ENCODE measurements at regions not wholly inside any gene's neighbourhood (a gene's known extent, or its start where the extent isn't known, plus 50 kb on each side); places are given as distances from the start of the nearest gene placed in this dataset.

DNA sequence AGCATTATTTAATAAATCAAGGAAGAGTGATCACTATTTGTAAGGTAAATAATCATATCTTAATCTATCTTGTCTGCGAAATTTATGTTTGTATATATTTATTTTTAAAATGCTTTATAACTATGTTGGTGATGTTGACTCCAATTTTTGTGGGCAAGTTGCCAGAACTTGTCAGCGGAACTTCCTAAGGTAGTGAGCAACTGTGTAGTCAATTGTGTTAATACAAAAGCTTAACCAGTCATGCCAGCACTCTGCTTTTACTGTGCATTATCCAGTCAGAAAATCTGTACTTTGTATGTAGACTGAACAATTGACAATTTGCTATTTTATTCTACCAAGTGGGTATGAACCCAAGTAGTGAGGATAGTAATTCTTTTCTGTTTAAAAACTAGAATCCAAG, 61.9 kb upstream of the RND3 start:
- Mint-ChIP-seq H3K4me1 (no peaks in the 10 kb centered on the region), H3K36me3 (no peaks in the 10 kb centered on the region), H3K9me3 (no peaks in the 10 kb centered on the region), H3K27me3 (no peaks in the 10 kb centered on the region), H3K4me3 (no peak overlapping the region), H3K27ac (no peak overlapping the region)
- Histone ChIP-seq H3K27ac (ENCODE audit: low read depth, low read length) (no peak overlapping the region), H3K9me3 (ENCODE audit: control insufficient read depth in 2 of 3, low read length in 3 of 3) (no peaks in the 10 kb centered on the region), H3K36me3 (ENCODE audit: control insufficient read depth in 2 of 3, insufficient read depth in 3 of 3, low read length in 3 of 3) (no peaks in the 10 kb centered on the region), H3K27me3 (ENCODE audit: control insufficient read depth in 2 of 2, insufficient read depth in 2 of 2, low read length in 2 of 2) (no peaks in the 10 kb centered on the region), H3K4me3 (ENCODE audit: low read length) (no peak overlapping the region), H3K4me1 (ENCODE audit: control insufficient read depth in 2 of 2, insufficient read depth in 2 of 2, low read length in 2 of 2) (no peaks in the 10 kb centered on the region)
- ChIA-PET CTCF (no interaction called here), POLR2A (no interaction called here)
- no peak for DNase-seq
- no peak for ATAC-seq
- intact Hi-C loops (cut with micrococcal nuclease): no loop called here

- Mint-ChIP-seq H3K4me1 (no peaks in the 10 kb centered on the region), H3K27ac (no peak overlapping the region), H3K9me3 (no peaks in the 10 kb centered on the region), H3K36me3 (no peaks in the 10 kb centered on the region), H3K27me3 (no peaks in the 10 kb centered on the region), H3K4me3 (no peak overlapping the region)
- Histone ChIP-seq H3K36me3 (ENCODE audit: control insufficient read depth in 2 of 3, insufficient read depth in 3 of 3, low read length in 3 of 3) (no peaks in the 10 kb centered on the region), H3K4me1 (ENCODE audit: control insufficient read depth in 2 of 2, insufficient read depth in 2 of 2, low read length in 2 of 2) (no peaks in the 10 kb centered on the region), H3K27ac (ENCODE audit: low read depth, low read length) (no peak overlapping the region), H3K9me3 (ENCODE audit: control insufficient read depth in 2 of 3, low read length in 3 of 3) (no peaks in the 10 kb centered on the region), H3K4me3 (ENCODE audit: low read length) (no peak overlapping the region), H3K27me3 (ENCODE audit: control insufficient read depth in 2 of 2, insufficient read depth in 2 of 2, low read length in 2 of 2) (no peaks in the 10 kb centered on the region)
- intact Hi-C loops (cut with micrococcal nuclease): no loop called here
- ATAC-seq (no peak), DNase-seq (no peak)
- ChIA-PET CTCF (no interaction called here), POLR2A (no interaction called here)
Measured at GRCh38 chr2:150548527-150548926, 61.1 kb upstream of the RND3 start.

DNA sequence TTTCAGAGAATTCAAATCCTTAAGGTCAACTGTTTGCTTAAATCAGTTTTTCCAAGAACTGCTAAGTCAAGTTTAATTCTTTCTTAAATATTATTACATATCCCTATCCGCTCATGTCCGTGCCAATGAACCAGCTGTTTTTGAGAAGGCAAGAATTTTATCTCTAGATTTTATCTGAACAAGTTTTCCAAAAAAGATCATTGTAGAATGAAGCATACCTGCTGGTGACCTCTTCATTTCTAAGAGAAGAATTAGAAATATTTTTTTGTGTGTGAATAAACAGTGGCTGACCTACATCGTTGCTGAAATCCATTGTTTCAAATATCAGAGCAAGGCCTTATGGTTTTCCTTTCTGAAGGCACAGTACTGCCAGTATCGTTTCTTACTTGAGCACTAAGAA, 58.4 kb upstream of the RND3 start:
- Histone ChIP-seq H3K4me1 (ENCODE audit: control insufficient read depth in 2 of 2, insufficient read depth in 2 of 2, low read length in 2 of 2) (no peaks in the 10 kb centered on the region), H3K27ac (ENCODE audit: low read depth, low read length) (no peak overlapping the region), H3K36me3 (ENCODE audit: control insufficient read depth in 2 of 3, insufficient read depth in 3 of 3, low read length in 3 of 3) (no peaks in the 10 kb centered on the region), H3K27me3 (ENCODE audit: control insufficient read depth in 2 of 2, insufficient read depth in 2 of 2, low read length in 2 of 2) (no peaks in the 10 kb centered on the region), H3K9me3 (ENCODE audit: control insufficient read depth in 2 of 3, low read length in 3 of 3) (no peaks in the 10 kb centered on the region), H3K4me3 (ENCODE audit: low read length) (no peak overlapping the region)
- CTCF ChIA-PET: no interaction called here
- no peak overlapping the region for H3K27ac Mint-ChIP-seq
- intact Hi-C loops (cut with micrococcal nuclease): no loop called here
- no peak overlapping the region for H3K4me3 Mint-ChIP-seq
- no peaks in the 10 kb centered on the region for H3K4me1 Mint-ChIP-seq
- no peak for DNase-seq
- peaks cover 0 to 4% (median 0%) of the 10 kb centered on the region in 5 donors for H3K27me3 Mint-ChIP-seq
- peaks cover 0 to 3% (median 0%) of the 10 kb centered on the region in 11 donors for H3K9me3 Mint-ChIP-seq
- ATAC-seq: no peak
- POLR2A ChIA-PET: no interaction called here
- no peaks in the 10 kb centered on the region for H3K36me3 Mint-ChIP-seq

- H3K4me3 ChIP-seq (ENCODE audit: low read length): no peak overlapping the region
- H3K9me3 ChIP-seq (ENCODE audit: control insufficient read depth in 2 of 3, low read length in 3 of 3): no peaks in the 10 kb centered on the region
- Mint-ChIP-seq H3K9me3 (peaks cover 0 to 5% (median 0%) of the 10 kb centered on the region in 11 donors), H3K36me3 (no peaks in the 10 kb centered on the region), H3K27me3 (peaks cover 0 to 9% (median 0%) of the 10 kb centered on the region in 5 donors), H3K27ac (no peak overlapping the region), H3K4me1 (no peaks in the 10 kb centered on the region), H3K4me3 (no peak overlapping the region)
- H3K27me3 ChIP-seq (ENCODE audit: control insufficient read depth in 2 of 2, insufficient read depth in 2 of 2, low read length in 2 of 2): no peaks in the 10 kb centered on the region
- ChIA-PET POLR2A (no interaction called here), CTCF (no interaction called here)
- H3K36me3 ChIP-seq (ENCODE audit: control insufficient read depth in 2 of 3, insufficient read depth in 3 of 3, low read length in 3 of 3): no peaks in the 10 kb centered on the region
- no peaks in the 10 kb centered on the region for H3K4me1 ChIP-seq (ENCODE audit: control insufficient read depth in 2 of 2, insufficient read depth in 2 of 2, low read length in 2 of 2)
- intact Hi-C loops (cut with micrococcal nuclease): no loop called here
- H3K27ac ChIP-seq (ENCODE audit: low read depth, low read length): no peak overlapping the region
- ATAC-seq: no peak
- DNase-seq: no peak
Measured at GRCh38 chr2:150544731-150545130, 57.3 kb upstream of the RND3 start.

DNA sequence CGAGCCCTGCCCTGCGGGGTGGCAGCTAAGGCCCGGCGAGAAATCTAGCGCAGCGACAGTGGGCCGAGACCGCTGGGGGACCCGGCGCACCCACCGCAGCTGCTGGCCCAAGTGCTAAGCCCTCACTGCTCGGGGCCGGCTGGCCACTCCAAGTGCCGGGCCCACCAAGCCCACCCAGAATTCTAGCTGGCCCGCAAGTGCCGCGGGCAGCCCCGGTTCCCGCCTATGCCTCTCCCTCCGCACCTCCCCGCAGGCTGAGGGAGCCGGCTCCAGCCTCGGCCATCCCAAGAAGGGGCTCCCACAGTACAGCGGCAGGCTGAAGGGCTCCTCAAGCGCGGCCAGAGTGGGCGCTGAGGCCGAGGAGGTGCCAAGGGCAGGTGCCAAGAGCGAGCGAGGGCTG, 55.2 kb upstream of the RND3 start:
- no peak for DNase-seq
- POLR2A ChIA-PET: no interaction called here
- Mint-ChIP-seq H3K27ac (no peak overlapping the region), H3K27me3 (peaks cover 0 to 9% (median 0%) of the 10 kb centered on the region in 5 donors), H3K4me1 (no peaks in the 10 kb centered on the region), H3K36me3 (no peaks in the 10 kb centered on the region), H3K4me3 (no peak overlapping the region), H3K9me3 (peaks cover 0 to 9% (median 2%) of the 10 kb centered on the region in 11 donors)
- Histone ChIP-seq H3K27ac (ENCODE audit: low read depth, low read length) (no peak overlapping the region), H3K27me3 (ENCODE audit: control insufficient read depth in 2 of 2, insufficient read depth in 2 of 2, low read length in 2 of 2) (no peaks in the 10 kb centered on the region), H3K36me3 (ENCODE audit: control insufficient read depth in 2 of 3, insufficient read depth in 3 of 3, low read length in 3 of 3) (no peaks in the 10 kb centered on the region), H3K9me3 (ENCODE audit: control insufficient read depth in 2 of 3, low read length in 3 of 3) (no peaks in the 10 kb centered on the region), H3K4me3 (ENCODE audit: low read length) (no peak overlapping the region), H3K4me1 (ENCODE audit: control insufficient read depth in 2 of 2, insufficient read depth in 2 of 2, low read length in 2 of 2) (no peaks in the 10 kb centered on the region)
- intact Hi-C loops (cut with micrococcal nuclease): no loop called here
- no peak for ATAC-seq
- CTCF ChIA-PET: no interaction called here

- no peaks in the 10 kb centered on the region for H3K4me1 ChIP-seq (ENCODE audit: control insufficient read depth in 2 of 2, insufficient read depth in 2 of 2, low read length in 2 of 2)
- H3K4me3 Mint-ChIP-seq: no peak overlapping the region
- POLR2A ChIA-PET: no interaction called here
- H3K27me3 ChIP-seq (ENCODE audit: control insufficient read depth in 2 of 2, insufficient read depth in 2 of 2, low read length in 2 of 2): no peaks in the 10 kb centered on the region
- intact Hi-C loops (cut with micrococcal nuclease): no loop called here
- no peak overlapping the region for H3K27ac ChIP-seq (ENCODE audit: low read depth, low read length)
- H3K9me3 Mint-ChIP-seq: peaks cover 0 to 9% (median 2%) of the 10 kb centered on the region in 11 donors
- peaks cover 0 to 9% (median 0%) of the 10 kb centered on the region in 5 donors for H3K27me3 Mint-ChIP-seq
- no peak for ATAC-seq
- no peak overlapping the region for H3K27ac Mint-ChIP-seq
- H3K4me1 Mint-ChIP-seq: no peaks in the 10 kb centered on the region
- no peaks in the 10 kb centered on the region for H3K36me3 Mint-ChIP-seq
- no peaks in the 10 kb centered on the region for H3K36me3 ChIP-seq (ENCODE audit: control insufficient read depth in 2 of 3, insufficient read depth in 3 of 3, low read length in 3 of 3)
- no peaks in the 10 kb centered on the region for H3K9me3 ChIP-seq (ENCODE audit: control insufficient read depth in 2 of 3, low read length in 3 of 3)
- no peak overlapping the region for H3K4me3 ChIP-seq (ENCODE audit: low read length)
- no peak for DNase-seq
- CTCF ChIA-PET: no interaction called here
Measured at GRCh38 chr2:150542172-150542571, 54.7 kb upstream of the RND3 start.

DNA sequence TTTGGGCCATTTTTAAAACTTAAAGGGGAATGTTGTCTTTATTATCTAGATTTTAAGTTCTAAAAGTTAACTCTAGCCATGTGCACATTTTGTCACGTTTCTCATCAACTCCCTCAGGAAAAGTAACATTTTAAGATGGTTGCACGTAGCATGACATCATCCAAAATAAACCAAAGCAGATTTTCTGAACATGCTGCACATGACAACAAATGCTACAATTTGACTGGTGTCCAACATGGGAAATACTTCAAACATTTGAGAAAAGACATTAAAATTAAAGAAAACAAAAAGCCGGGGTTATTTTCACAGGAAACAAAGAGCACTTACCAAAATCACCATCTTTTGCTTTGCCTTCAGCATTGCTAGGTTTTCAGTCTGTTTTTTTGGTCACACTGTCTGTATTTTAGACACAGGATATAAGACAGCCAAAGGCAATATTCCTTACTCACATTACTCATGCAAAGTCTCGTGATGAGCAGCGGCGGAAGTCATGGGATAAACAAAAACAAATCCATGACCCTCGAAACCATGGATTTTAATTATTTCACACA, 51.3 kb upstream of the RND3 start:
- H3K27me3 ChIP-seq (ENCODE audit: control insufficient read depth in 2 of 2, insufficient read depth in 2 of 2, low read length in 2 of 2): no peaks in the 10 kb centered on the region
- ATAC-seq (no peak), DNase-seq (no peak)
- no peak overlapping the region for H3K4me3 Mint-ChIP-seq
- H3K36me3 Mint-ChIP-seq: no peaks in the 10 kb centered on the region
- H3K27me3 Mint-ChIP-seq: peaks cover 0 to 9% (median 0%) of the 10 kb centered on the region in 5 donors
- no peaks in the 10 kb centered on the region for H3K4me1 Mint-ChIP-seq
- no peaks in the 10 kb centered on the region for H3K36me3 ChIP-seq (ENCODE audit: control insufficient read depth in 2 of 3, insufficient read depth in 3 of 3, low read length in 3 of 3)
- no peaks in the 10 kb centered on the region for H3K4me1 ChIP-seq (ENCODE audit: control insufficient read depth in 2 of 2, insufficient read depth in 2 of 2, low read length in 2 of 2)
- H3K27ac Mint-ChIP-seq: no peak overlapping the region
- POLR2A ChIA-PET: no interaction called here
- CTCF ChIA-PET: interaction anchor here (0.6 kb wide), 1 partner anchor 770 kb away, joined by 3 read pairs; no protein-coding TSS in a partner anchor
- intact Hi-C loops (cut with micrococcal nuclease): no loop called here
- no peak overlapping the region for H3K4me3 ChIP-seq (ENCODE audit: low read length)
- H3K27ac ChIP-seq (ENCODE audit: low read depth, low read length): no peak overlapping the region
- peaks cover 0 to 12% (median 3%) of the 10 kb centered on the region in 11 donors for H3K9me3 Mint-ChIP-seq
- H3K9me3 ChIP-seq (ENCODE audit: control insufficient read depth in 2 of 3, low read length in 3 of 3): no peaks in the 10 kb centered on the region

Measured in naive thymus-derived CD4-positive, alpha-beta T cell (primary cell).